Stomach (tissue), 4 donors: ENCODE measurements at regions not wholly inside any gene's neighbourhood (a gene's known extent, or its start where the extent isn't known, plus 50 kb on each side); places are given as distances from the start of the nearest gene placed in this dataset.

Experiments
- CTCF ChIP-seq, 7 experiments: fragments of 450-650 bp in 4 of 7; fragments of 200-600 bp in 3 of 7; sonication (generic) in 3 of 7; IDR thresholded peaks; one replicate each; pipeline ENCODE4 v1.5.1; 2016 to 2019; ENCODE audit warnings: antibody characterized with exemption in 7 of 7, control low read depth in 2 of 7, mild to moderate bottlenecking in 1 of 7
- EP300 ChIP-seq: sonication (generic); formaldehyde crosslinking; IDR thresholded peaks from one replicate; pipeline ENCODE4 v1.6.1; 2017; ENCODE audit warnings: antibody characterized with exemption
- POLR2A ChIP-seq, 4 donors: fragments of 450-650 bp; IDR thresholded peaks; one replicate each; pipeline ENCODE4 v1.6.1; 2016; ENCODE audit warnings: antibody characterized with exemption in 4 of 4, control low read depth in 2 of 4, mild to moderate bottlenecking in 1 of 4, moderate library complexity in 1 of 4
- POLR2AphosphoS5 ChIP-seq, 3 donors: sonication (generic); formaldehyde crosslinking; IDR thresholded peaks; one replicate each; pipeline ENCODE4 v1.6.1; 2016; ENCODE audit warnings: antibody characterized with exemption in 3 of 3

GRCh38 chr3:181382656-181383055 is 329.1 kb upstream of the SOX2 start:
- TF ChIP-seq CTCF (IDR thresholded peaks at IDR 0.05): no peak
- no peak for TF ChIP-seq POLR2A (IDR thresholded peaks at IDR 0.05)
- TF ChIP-seq POLR2AphosphoS5 (IDR thresholded peaks at IDR 0.05): no peak
- no peak for TF ChIP-seq EP300
